AG04450 (cell line): ENCODE measurements at regions not wholly inside any gene's neighbourhood (a gene's known extent, or its start where the extent isn't known, plus 50 kb on each side); places are given as distances from the start of the nearest gene placed in this dataset.

Source experiments
- CTCF ChIA-PET: fragments of 300-600, 350-600 bp; formaldehyde crosslinking; extraction: SDS; loops from one replicate; lab custom pipeline; 2022; ENCODE audit warnings: antibody characterized with exemption, inconsistent platforms; lab: Charles Lee
- POLR2A ChIA-PET: fragments of 350-600 bp; formaldehyde crosslinking; extraction: SDS; loops from one replicate; lab custom pipeline; 2021; ENCODE audit warnings: antibody characterized with exemption, inconsistent platforms; lab: Yijun Ruan, JAX
- DNase-seq: peaks from one replicate; pipeline ENCODE4 v3.0.0-alpha.2; 2011; ENCODE audit warnings: low read depth, low spot score
- H3K27ac ChIP-seq: one replicate; pipeline ENCODE4 v1.5.1; 2012; ENCODE audit warnings: low read depth, low read length, control low read depth
- H3K27me3 ChIP-seq: one replicate; pipeline ENCODE4 v1.6.0; 2012; ENCODE audit warnings: low read length; ENCODE audit not compliant: control insufficient read depth, insufficient read depth
- H3K4me3 ChIP-seq: 2 replicates; pipeline ENCODE4 v1.5.1; 2011; ENCODE audit warnings: mild to moderate bottlenecking, low read depth, low read length, control low read depth
- H3K9me3 ChIP-seq: 2 replicates; pipeline ENCODE4 v1.5.1; 2012; ENCODE audit warnings: low read length; ENCODE audit not compliant: control insufficient read depth, insufficient read depth
- CTCF ChIP-seq: IDR thresholded peaks from 2 replicates; pipeline ENCODE4 v1.5.1; 2011; ENCODE audit warnings: low read depth, low read length, control low read depth, inconsistent platforms

GRCh38 chr3:135802171-135802570 is 163.4 kb upstream of the PPP2R3A start:
- no peaks in the 10 kb centered on the region for H3K9me3 ChIP-seq

GRCh38 chr3:135803028-135803692 is 162.4 kb upstream of the PPP2R3A start:
- Histone ChIP-seq H3K27me3 (peaks cover 5% of the 10 kb centered on the region), H3K4me3 (no peak overlapping the region), H3K27ac (no peak overlapping the region), H3K9me3 (no peaks in the 10 kb centered on the region)
- ChIA-PET POLR2A (no interaction called here), CTCF (no interaction called here)
- no peak for TF ChIP-seq CTCF
- no peak for DNase-seq

More at GRCh38 chr3:135802171-135802570, 163.4 kb upstream of the PPP2R3A start:
- peaks cover 2% of the 10 kb centered on the region for H3K27me3 ChIP-seq
- H3K4me3 ChIP-seq = no peak overlapping the region
- no peak for DNase-seq
- POLR2A ChIA-PET = no interaction called here
- no peak overlapping the region for H3K27ac ChIP-seq
- CTCF ChIA-PET = no interaction called here
- no peak for TF ChIP-seq CTCF

GRCh38 chr3:135805752-135806151 is 159.8 kb upstream of the PPP2R3A start:
- TF ChIP-seq CTCF = no peak
- no peak for DNase-seq
- H3K4me3 ChIP-seq = no peak overlapping the region
- H3K27me3 ChIP-seq = peaks cover 5% of the 10 kb centered on the region
- POLR2A ChIA-PET = no interaction called here
- no peak overlapping the region for H3K27ac ChIP-seq
- H3K9me3 ChIP-seq = no peaks in the 10 kb centered on the region
- CTCF ChIA-PET = no interaction called here

- no peak for TF ChIP-seq CTCF
- CTCF ChIA-PET = no interaction called here
- DNase-seq = no peak
- peaks cover 5% of the 10 kb centered on the region for H3K27me3 ChIP-seq
- H3K27ac ChIP-seq = no peak overlapping the region
- POLR2A ChIA-PET = no interaction called here
- H3K9me3 ChIP-seq = no peaks in the 10 kb centered on the region
- no peak overlapping the region for H3K4me3 ChIP-seq
Observed at GRCh38 chr3:135806317-135806716, 159.2 kb upstream of the PPP2R3A start.

GRCh38 chr3:135807879-135808278 is 157.6 kb upstream of the PPP2R3A start:
- POLR2A ChIA-PET = no interaction called here
- no peak overlapping the region for H3K27ac ChIP-seq
- DNase-seq = no peak
- CTCF ChIA-PET = no interaction called here
- no peak for TF ChIP-seq CTCF
- peaks cover 5% of the 10 kb centered on the region for H3K27me3 ChIP-seq
- no peak overlapping the region for H3K4me3 ChIP-seq
- no peaks in the 10 kb centered on the region for H3K9me3 ChIP-seq
